ENCODE measurements at regions not wholly inside any gene's neighbourhood (a gene's known extent, or its start where the extent isn't known, plus 50 kb on each side); places are given as distances from the start of the nearest gene placed in this dataset.

DNA sequence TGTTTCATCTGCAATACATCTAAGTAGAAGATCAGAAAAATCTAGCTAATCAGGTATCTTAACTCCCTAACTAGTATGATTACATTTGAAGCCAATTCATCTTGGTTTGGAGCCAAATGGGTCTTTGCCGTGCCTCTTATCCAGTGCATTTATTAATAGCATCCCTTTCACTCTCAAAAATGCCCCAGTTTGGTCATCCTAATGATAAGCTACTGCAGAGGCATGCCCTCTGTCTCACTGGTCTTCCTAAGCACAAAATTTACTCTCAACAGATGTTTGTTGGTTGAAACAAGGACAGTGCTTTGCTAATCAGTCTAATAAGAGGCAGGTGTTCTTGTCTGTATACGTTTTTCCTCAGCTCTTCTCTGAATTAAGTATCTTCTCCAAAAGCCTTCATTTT lies 403.2 kb downstream of the RAD51AP2 start:
- TF ChIP-seq, protein P1, sequence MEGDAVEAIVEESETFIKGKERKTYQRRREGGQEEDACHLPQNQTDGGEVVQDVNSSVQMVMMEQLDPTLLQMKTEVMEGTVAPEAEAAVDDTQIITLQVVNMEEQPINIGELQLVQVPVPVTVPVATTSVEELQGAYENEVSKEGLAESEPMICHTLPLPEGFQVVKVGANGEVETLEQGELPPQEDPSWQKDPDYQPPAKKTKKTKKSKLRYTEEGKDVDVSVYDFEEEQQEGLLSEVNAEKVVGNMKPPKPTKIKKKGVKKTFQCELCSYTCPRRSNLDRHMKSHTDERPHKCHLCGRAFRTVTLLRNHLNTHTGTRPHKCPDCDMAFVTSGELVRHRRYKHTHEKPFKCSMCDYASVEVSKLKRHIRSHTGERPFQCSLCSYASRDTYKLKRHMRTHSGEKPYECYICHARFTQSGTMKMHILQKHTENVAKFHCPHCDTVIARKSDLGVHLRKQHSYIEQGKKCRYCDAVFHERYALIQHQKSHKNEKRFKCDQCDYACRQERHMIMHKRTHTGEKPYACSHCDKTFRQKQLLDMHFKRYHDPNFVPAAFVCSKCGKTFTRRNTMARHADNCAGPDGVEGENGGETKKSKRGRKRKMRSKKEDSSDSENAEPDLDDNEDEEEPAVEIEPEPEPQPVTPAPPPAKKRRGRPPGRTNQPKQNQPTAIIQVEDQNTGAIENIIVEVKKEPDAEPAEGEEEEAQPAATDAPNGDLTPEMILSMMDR (IDR thresholded peaks at IDR 0.05) = no peak
- no peak for TF ChIP-seq POLR2AphosphoS5 (IDR thresholded peaks at IDR 0.05; ENCODE audit: insufficient read depth in 1 of 2, low read depth in 1 of 2)
